Ishikawa (cell line): ENCODE measurements at regions not wholly inside any gene's neighbourhood (a gene's known extent, or its start where the extent isn't known, plus 50 kb on each side); places are given as distances from the start of the nearest gene placed in this dataset.

Experiments used
- CEBPB ChIP-seq: IDR thresholded peaks from 2 replicates; pipeline ENCODE4 v1.6.1; 2012
- CREB1 ChIP-seq: IDR thresholded peaks from 2 replicates; pipeline ENCODE4 v1.6.1; 2012; ENCODE audit warnings: low read depth
- MAX ChIP-seq: IDR thresholded peaks from 2 replicates; pipeline ENCODE4 v1.6.1; 2012
- NFIC ChIP-seq: IDR thresholded peaks from 2 replicates; pipeline ENCODE4 v1.6.1; 2012
- RAD21 ChIP-seq: IDR thresholded peaks from 2 replicates; pipeline ENCODE4 v1.6.1; 2012; ENCODE audit warnings: low read depth
- REST ChIP-seq: IDR thresholded peaks from 2 replicates; pipeline ENCODE4 v1.6.1; 2012; ENCODE audit warnings: low read depth, mild to moderate bottlenecking
- TAF1 ChIP-seq: IDR thresholded peaks from 2 replicates; pipeline ENCODE4 v1.6.1; 2012; ENCODE audit warnings: low read depth, mild to moderate bottlenecking
- YY1 ChIP-seq: IDR thresholded peaks from 2 replicates; pipeline ENCODE4 v1.6.1; 2012; ENCODE audit warnings: low read depth

- TF ChIP-seq REST (no peak), RAD21 (no peak), MAX (no peak), TAF1 (no peak), NFIC (no peak), CREB1 (no peak), CEBPB (no peak), YY1 (no peak)
Measured at GRCh38 chr18:73684647-73685046, 463.0 kb downstream of the FBXO15 start.
